Esophagus muscularis mucosa (tissue), 4 donors: ENCODE measurements at regions not wholly inside any gene's neighbourhood (a gene's known extent, or its start where the extent isn't known, plus 50 kb on each side); places are given as distances from the start of the nearest gene placed in this dataset.

Experiments
- CTCF ChIP-seq, 3 experiments: fragments of 200-600 bp in 2 of 3; fragments of 450-650 bp in 1 of 3; sonication (generic) in 2 of 3; IDR thresholded peaks; one replicate each; pipeline ENCODE4 v1.5.1; 2017 to 2019; ENCODE audit warnings: antibody characterized with exemption in 3 of 3, mild to moderate bottlenecking in 2 of 3, moderate library complexity in 1 of 3
- EP300 ChIP-seq: sonication (generic); formaldehyde crosslinking; IDR thresholded peaks from one replicate; pipeline ENCODE4 v1.6.1; 2017; ENCODE audit warnings: antibody characterized with exemption
- POLR2AphosphoS5 ChIP-seq, 2 donors: sonication (generic); formaldehyde crosslinking; IDR thresholded peaks; one replicate each; pipeline ENCODE4 v1.6.1; 2017; ENCODE audit warnings: antibody characterized with exemption in 2 of 2

GRCh38 chr3:194893121-194893987, 207.7 kb downstream of the FAM43A start:
- TF ChIP-seq CTCF (IDR thresholded peaks at IDR 0.05) (no peak), POLR2AphosphoS5 (IDR thresholded peaks at IDR 0.05) (no peak), EP300 (no peak)
